GM12872 (cell line): ENCODE measurements at regions not wholly inside any gene's neighbourhood (a gene's known extent, or its start where the extent isn't known, plus 50 kb on each side); places are given as distances from the start of the nearest gene placed in this dataset.

Experiments used
- TF ChIP-seq, protein P1 (sequence below): IDR thresholded peaks from 3 replicates; pipeline ENCODE4 v1.5.1; 2011; ENCODE audit warnings: low read depth, mild to moderate bottlenecking, low read length, moderate library complexity; ENCODE audit not compliant: insufficient read depth

DNA sequence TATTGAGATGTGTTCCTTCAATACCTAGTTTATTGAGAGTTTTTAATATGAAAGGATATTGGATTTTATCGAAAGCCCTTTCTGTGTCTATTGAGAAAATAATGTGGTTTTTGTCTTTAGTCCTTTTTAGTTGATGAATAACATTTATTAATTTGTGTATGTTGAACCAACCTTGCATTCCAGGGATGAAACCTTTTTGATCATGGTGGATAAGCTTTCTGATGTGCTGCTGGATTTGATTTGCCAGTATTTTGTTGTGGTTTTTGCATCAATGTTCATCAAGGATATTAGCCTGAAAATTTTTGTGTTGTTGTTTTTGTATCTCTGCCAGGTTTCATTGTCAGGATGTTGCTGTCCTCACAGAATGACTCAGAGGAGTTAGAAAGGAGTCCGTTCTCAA lies 1710.4 kb downstream of the SUCLG1 start:
- TF ChIP-seq, protein P1, sequence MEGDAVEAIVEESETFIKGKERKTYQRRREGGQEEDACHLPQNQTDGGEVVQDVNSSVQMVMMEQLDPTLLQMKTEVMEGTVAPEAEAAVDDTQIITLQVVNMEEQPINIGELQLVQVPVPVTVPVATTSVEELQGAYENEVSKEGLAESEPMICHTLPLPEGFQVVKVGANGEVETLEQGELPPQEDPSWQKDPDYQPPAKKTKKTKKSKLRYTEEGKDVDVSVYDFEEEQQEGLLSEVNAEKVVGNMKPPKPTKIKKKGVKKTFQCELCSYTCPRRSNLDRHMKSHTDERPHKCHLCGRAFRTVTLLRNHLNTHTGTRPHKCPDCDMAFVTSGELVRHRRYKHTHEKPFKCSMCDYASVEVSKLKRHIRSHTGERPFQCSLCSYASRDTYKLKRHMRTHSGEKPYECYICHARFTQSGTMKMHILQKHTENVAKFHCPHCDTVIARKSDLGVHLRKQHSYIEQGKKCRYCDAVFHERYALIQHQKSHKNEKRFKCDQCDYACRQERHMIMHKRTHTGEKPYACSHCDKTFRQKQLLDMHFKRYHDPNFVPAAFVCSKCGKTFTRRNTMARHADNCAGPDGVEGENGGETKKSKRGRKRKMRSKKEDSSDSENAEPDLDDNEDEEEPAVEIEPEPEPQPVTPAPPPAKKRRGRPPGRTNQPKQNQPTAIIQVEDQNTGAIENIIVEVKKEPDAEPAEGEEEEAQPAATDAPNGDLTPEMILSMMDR, result no peak

GRCh38 chr2:82740527-82740926 lies 1718.6 kb downstream of the SUCLG1 start:
- TF ChIP-seq, protein P1, result no peak

- TF ChIP-seq, protein P1, result no peak
Measured at GRCh38 chr2:82735336-82735735, 1723.7 kb downstream of the SUCLG1 start.

DNA sequence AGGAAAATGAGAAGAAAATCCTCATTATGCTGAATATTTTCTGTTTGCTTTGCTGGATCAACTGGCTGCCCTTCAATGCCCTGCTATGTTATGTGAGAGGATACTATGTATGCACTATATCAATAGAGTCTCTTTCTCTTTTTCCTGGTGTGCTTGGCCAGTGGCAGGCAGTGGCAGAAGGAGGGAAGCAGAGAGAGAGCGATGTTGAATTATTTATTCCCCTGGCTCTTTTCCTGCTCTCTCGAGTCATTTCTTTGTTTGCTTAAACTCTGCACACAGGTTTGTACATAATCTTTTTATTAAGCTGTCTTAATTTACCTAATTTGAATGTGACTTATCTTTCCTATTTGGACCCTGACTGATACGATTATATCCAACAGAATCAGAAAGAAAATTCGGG lies 1727.3 kb downstream of the SUCLG1 start:
- TF ChIP-seq, protein P1, result no peak

- TF ChIP-seq, protein P1, result no peak
Measured at GRCh38 chr2:82730811-82731210, 1728.3 kb downstream of the SUCLG1 start.

- TF ChIP-seq, protein P1, result no peak
Measured at GRCh38 chr2:82728090-82728489, 1731.0 kb downstream of the SUCLG1 start.

- TF ChIP-seq, protein P1, result no peak
Measured at GRCh38 chr2:82708681-82709080, 1750.4 kb downstream of the SUCLG1 start.

DNA sequence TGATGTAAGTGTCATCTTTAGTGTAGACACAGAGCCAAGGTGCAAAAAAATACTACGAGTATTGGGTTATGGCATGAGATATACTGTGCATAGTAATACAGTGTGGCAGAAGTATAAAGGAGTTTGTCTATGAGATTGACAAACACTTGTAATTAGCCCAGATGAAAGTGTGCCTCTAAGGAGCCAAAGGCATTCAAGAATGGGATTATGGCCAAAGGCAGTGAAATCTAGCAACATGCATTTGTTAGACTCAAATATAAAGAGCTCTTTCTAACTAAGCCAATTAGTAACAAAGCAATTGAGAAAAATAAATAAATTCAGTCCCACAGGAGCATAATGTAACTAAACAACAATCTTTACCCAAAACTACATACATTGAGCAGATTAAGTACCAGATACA lies 1761.8 kb downstream of the SUCLG1 start:
- TF ChIP-seq, protein P1, result no peak
